ENCODE measurements at regions not wholly inside any gene's neighbourhood (a gene's known extent, or its start where the extent isn't known, plus 50 kb on each side); places are given as distances from the start of the nearest gene placed in this dataset.
"Not testable (repeated sequence)": the region's sequence is repeated elsewhere in the genome, so short reads cannot be mapped to it uniquely, and the experiment has no call there.

DNA sequence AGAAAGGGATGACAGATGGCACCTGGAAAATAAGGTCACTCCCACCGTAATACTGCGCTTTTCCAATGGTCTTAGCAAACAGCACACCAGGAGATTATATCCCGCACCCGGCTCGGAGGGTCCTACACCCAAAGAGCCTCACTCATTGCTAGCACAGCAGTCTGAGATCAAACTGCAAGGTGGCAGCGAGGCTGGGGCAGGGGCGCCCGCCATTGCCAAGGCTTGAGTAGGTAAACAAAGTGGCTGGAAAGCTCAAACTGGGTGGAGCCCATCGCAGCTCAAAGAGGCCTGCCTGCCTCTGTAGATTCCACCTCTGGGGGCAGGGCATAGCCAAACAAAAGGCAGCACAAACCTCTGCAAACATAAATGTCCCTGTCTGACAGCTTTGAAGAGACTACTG, 953.8 kb upstream of the EPHA6 start:
- not testable (repeated sequence) for DNase-seq (ENCODE audit: low read depth in 3 of 3, low spot score in 1 of 3)

DNA sequence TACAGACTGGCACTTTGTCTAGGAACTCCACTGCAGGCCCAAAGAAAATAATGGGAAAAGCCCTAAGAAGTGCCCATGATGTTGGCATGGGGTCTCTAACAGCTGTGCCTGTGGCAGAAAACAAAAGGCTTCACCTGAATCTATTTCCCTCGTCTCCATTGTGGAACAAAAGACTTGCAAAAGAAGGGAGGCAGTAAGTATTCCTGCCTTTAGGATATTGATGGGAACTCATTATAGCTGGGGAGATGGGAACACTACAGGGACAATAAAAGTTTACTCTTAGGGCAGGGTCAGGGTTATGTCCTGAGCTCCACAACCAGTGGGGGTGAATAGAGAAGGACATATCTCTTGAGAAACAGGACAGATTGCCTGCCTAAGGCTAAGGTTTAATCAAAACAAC, 930.6 kb upstream of the EPHA6 start:
- no peak for DNase-seq (ENCODE audit: low read depth in 3 of 3, low spot score in 1 of 3)

DNA sequence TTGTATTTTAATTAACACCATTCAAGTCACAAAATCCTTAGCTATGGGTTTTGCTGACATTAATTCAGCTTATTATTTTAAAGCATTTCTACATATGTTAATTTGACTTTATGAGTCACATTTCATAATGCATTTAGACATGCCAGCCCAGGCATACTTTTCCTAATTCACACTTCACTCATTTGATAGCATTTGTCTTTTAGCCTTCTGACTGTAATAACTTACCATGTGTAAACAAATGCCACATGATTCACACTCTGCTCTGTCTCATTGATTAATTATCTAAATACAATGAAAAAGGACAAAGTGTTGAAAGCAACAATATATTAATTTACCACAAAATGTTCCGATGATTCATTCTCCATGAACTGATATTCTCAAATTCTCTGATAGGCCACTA, 927.8 kb upstream of the EPHA6 start:
- no peak for DNase-seq (ENCODE audit: low read depth in 3 of 3, low spot score in 1 of 3)

DNA sequence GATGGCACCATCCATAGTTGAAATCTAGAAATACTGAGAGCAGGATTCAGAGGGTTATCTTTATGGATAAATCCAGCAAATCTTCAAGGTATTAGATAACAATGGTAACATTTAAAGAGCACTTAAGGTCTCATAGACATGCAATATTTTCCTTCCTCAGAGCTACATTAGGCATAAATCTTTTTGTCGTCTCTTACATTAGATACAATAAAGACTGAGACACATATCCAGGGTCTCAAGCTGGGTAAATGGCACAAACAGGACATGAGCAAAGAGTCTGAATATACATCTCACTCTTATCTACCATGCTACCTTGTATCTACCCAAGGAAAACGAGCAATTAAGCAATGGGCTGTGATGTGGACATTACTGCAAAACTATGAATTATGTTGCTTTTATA, 927.3 kb upstream of the EPHA6 start:
- DNase-seq (ENCODE audit: low read depth in 3 of 3, low spot score in 1 of 3) = no peak

DNA sequence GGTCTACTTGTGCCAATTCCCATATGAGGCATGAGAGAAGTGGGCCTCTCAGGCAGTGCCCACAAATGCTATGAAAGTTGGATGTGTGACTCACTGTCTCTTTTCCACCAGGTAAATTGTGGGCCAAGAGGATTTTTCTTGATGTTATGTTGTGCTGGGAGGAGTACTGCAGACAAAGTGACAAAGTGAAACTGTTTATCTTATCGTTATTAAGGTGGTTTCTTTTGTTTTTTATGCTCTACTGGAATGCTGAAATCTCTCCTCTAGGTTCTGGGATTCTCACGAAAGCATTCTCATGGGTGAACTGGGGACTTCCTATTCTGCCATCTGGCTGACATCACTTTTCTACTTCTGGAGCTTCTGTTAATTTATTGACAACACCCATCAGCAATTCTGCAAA, 919.6 kb upstream of the EPHA6 start:
- DNase-seq (ENCODE audit: low read depth in 3 of 3, low spot score in 1 of 3) = no peak

DNA sequence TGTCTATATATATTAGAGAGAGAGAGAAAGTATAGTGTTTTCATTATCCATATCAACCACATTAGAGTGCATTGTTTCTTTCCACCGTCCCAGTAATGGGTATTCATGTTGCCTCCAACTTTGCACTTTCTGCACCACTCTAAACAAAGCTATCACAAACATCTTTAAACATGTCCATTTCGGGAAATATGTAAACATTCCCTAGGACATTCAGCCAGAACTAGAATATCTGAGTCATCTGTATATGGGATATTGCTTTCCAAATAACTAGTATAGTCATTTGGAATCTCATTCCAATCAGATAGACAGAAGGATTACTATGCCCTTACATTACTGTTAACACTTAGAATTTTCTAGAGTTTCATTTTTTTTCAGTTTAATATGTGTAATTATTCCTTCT, 914.9 kb upstream of the EPHA6 start:
- DNase-seq (ENCODE audit: low read depth in 3 of 3, low spot score in 1 of 3) = no peak

DNA sequence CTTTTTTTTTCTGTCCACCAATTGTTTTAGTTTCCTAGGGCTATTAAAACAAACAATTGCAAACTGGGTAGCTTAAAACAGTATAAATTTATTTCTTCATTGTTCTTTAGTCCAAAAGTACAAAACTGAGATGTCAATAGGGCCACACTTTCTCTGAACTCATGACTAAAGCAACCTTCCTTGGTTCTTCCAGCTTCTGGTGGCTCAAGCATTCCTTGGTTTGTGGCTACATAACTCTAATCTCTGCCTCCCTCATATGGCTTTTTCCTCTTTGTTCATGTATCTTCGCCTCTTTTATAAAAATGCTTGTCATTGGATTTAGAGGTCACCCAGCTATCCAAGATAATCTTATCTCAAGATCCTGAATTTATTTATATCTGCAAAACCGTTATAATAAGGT, 914.5 kb upstream of the EPHA6 start:
- DNase-seq (ENCODE audit: low read depth in 3 of 3, low spot score in 1 of 3) = no peak

DNA sequence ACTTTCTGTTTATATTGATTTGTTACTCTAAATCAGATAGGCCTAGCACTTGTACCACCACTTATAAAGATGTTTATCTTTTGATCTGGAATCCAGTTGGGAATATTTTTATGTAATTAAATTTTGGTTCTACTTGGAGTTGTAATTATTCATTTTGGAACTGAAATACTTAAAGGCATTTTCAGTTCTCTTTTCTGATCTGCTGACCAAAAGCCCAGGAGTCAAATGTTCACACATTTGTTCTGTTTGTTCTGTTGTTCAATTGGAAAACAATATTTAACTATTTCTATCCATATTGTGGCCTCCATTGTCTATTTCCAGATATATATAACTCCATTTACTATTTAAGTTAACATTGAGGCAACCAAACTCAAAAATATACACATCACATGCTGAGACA, 912.4 kb upstream of the EPHA6 start:
- DNase-seq (ENCODE audit: low read depth in 3 of 3, low spot score in 1 of 3) = no peak

DNA sequence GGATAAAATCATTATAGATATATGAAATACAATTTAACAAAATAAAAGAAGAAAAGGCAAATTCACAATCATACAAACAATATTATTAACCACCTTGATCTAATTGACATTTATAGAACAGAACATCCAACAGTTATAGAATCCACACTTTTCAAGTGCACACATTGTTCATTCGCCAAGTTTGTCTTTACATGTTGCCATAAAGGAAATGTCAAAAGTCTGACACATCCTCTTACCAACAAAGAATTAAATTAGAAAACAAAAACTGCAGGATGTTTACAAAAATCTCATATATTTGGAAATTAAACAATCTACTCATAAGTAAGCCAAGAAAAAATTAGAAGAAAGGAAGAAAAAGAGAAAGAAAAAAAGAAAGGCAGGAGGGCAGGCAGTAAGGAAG, 909.2 kb upstream of the EPHA6 start:
- DNase-seq (ENCODE audit: low read depth in 3 of 3, low spot score in 1 of 3) = no peak

DNA sequence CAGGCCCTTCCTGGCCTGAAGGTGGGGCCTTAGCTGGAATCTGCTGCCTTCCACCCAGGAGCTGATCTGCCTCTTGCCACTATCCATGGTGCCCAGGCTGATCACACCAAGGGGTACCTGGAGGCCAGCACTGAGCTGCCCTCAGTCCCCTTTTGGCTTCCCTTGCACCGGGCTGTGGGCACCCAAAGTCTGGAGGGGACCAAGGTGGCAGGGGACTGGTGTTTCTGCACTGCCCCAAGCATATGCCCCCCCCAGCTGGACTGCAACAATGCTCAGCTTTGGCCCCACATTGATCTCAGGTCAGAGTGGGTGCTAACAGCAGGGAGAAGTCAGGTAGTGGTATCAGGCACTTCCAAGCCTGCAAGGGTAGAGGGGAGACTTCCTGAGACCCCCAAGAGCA, 902.6 kb upstream of the EPHA6 start:
- no peak for DNase-seq (ENCODE audit: low read depth in 3 of 3, low spot score in 1 of 3)

DNA sequence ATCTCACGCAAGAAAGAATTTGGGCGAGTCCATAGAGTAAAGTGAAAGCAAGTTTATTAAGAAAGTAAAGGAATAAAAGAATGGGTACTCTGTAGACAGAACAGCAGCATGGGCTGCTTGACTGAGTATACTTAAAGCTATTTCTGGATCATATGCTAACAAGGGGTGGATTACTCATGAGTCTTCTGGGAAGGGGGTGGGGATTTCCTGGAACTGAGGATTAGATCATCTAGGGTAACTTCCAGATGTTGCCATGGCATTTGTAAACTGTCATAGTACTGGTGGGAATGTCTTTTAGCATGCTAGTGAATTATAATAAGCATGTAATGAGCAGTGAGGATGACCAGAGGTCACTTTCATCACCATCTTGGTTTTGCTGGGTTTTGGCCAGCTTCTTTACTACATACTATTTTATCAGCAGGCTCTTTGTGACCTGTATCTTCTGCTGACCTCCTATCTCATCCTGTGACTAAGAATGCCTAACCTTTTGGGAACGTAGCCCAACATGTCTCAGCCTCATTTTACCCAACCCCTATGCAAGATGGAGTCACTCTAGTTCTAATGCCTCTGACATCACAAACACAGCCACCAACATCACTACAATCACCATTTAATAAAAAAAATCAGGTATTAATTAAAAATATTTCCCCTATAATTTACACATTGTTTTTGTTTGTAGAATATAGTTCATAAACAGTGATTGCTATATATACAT, 890.7 kb upstream of the EPHA6 start:
- no peak for DNase-seq (ENCODE audit: low read depth in 3 of 3, low spot score in 1 of 3)

DNA sequence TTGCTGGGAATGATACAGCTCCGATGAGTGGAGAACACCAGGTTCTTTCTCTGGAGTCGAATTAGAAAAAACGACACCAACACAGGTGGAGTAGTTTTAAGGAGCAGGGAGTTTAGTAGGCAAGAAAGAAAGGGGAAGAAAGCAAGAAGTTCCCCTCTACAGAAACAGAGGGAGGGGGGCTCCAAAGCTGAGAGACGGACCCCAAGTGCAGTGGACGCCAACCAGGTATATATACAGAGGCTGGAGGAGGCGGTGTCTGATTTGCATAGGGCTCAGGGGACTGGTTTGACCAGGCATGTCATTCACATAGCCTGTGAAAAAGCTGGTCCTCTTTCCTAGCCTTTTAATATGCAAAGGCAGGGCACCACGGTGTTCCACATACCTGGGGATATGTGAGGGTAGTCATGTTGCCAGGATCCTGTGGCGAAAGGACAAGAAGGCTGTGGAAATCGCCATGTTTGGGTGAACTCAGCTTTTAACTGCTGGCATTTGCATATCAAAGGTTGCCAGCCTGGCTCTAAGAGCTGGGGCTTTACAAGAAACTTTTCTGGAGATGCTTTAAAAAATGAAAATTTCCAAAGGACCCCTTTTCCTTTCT, 887.4 kb upstream of the EPHA6 start:
- no peak for DNase-seq (ENCODE audit: low read depth in 3 of 3, low spot score in 1 of 3)

DNA sequence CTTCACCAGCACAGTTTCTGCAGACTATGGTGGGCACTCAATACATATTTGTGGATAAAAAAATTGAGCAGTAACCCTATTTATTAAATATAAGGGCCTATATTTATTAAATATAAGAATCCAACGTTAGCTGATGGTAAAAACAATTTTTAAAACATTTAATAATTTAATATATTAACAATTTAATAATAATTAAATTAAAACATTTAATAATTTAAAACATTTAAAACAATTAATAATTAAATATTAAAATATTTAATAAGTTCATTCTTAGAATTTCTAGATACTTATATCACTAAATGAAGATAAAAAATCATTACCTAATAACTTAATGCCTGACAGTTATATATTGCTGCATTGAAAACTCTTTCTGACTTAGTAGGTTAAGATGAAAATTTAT, 880.2 kb upstream of the EPHA6 start:
- DNase-seq (ENCODE audit: low read depth in 3 of 3, low spot score in 1 of 3) = no peak

DNA sequence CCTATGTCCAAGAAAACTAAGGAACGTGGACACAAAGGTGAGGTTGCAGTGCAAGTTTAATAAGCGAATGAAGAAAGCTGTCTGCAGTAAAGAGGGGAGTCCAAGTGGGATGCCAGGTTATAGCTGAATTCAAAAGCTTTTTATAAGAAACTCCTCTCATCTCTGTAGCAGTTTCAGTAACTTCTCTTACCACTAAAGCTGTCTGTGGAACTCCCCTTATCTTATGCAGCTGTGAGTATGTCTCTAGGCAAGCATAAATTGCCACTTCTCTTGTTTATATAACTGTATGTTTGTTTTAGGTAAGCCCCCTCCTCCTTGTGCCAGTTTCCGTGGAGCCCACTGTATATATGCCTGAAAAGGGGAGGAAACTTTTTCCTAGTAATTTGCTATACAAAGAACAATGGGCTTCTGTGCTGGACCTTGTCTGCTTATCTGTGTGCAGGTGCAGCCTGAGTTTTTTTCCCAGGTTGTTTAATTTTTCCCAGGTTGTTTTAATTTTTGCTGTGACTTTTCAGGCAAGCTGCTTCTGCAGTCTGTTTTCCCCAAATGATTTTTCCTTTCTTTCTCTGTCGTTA, 875.1 kb upstream of the EPHA6 start:
- no peak for DNase-seq (ENCODE audit: low read depth in 3 of 3, low spot score in 1 of 3)

DNA sequence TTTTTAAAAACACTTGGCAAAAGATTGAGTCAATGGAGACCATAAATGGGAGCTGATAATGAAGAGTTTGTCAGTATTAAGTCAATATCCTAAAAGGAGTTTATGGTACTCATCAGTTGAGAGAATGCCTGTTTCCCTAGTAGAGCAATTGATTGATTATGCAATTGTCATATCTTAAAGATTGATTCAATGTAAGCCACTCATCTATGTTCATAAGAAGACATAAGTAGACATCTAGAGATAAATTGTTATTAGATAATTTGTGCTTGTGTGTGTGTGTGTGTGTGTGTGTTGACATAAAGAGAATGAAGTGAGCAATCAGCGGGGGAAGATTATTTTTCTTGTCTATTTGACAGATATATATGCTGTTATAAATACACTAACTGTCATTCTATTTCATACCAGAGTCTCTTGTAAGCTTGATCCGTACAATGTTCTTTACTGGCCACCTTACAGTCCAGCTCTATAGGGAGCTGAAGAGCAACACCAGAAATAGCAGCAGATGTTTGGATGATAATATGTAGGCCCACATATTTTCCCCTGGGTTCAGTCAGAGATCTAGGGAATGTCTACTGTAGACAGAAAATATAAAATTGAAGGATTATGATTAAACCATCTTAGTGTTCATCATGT, 848.6 kb upstream of the EPHA6 start:
- DNase-seq (ENCODE audit: low read depth in 3 of 3, low spot score in 1 of 3) = no peak

DNA sequence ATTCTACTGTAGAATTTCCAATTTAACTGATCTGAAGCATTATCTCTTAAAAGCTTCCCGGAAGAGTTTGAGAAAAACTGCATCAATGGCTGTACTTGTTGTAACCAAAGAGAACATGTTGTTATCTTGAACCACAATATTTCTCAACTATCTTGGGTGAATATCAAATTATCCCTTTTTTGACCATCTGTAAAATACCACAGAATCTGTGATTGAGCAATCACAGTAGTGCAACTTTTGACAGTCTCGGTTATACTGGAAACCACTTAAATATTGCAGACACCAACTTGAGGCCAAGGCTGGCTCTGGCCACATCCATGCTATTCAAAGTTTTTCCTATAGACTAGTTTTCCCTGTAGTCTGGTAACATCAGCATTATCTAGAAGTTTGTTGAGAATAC, 842.8 kb upstream of the EPHA6 start:
- no peak for DNase-seq (ENCODE audit: low read depth in 3 of 3, low spot score in 1 of 3)

DNA sequence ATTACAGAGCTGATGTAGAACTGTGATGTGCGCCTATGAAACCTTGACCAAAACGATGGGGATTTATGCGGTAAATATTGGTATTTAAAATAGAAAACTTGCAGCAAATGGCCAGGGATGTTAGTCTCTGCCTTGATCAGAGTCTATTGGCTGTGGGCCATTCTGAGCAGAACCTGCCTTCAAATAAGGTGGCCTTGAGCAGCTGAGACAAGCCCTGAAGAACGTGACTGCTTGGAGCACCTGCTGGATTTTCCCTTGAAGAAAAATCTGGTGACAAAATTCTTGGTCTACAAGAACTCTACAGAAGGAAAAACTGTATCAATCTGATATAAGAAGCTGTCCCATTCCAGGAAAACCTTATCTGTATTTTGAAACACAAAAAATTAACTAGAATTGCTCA, 820.1 kb upstream of the EPHA6 start:
- DNase-seq (ENCODE audit: low read depth in 3 of 3, low spot score in 1 of 3) = no peak

DNA sequence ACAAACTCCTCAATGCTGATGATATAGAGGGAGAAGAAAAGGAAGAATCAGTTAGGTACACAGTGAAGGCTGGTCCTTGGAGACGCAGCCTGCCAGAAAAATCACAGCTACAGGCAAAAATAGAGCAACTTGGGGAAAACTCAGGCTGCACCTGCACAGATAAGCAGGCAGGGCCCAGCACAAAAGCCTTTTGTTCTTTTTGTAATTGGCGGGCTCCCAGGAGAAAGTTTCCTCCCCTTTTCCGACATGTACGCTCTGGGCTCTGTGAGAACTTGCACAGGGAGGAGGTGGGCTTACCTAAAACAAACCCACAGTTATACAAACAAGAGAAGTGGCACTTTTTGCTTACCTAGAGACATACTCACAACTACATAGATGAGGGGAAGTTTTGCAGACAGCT, 813.4 kb upstream of the EPHA6 start:
- no peak for DNase-seq (ENCODE audit: low read depth in 3 of 3, low spot score in 1 of 3)

DNA sequence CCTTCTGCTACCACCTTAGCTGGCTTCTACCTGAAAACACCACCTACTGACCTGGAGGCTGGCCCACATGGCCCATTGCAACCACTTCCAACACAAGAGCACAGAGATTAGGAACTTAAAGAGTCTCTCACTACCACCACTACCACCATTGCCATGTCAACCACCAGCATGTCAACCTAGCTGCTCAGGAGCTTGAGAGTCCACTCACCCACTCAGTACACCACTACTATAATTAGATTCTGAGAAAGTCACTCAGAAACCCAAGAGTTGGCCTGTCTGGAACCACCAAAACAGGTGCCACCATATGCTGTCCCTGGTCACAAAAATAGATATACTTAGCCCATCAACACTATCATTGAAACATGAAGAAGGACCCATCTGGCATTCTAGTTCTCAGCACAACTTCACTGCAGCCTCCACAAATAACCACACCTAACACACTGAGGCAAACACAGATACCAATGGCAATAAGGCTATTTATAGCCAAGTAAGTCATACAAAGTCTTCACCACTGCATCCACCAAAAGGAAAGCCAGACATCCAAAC, 806.7 kb upstream of the EPHA6 start:
- no peak for DNase-seq (ENCODE audit: low read depth in 3 of 3, low spot score in 1 of 3)

DNA sequence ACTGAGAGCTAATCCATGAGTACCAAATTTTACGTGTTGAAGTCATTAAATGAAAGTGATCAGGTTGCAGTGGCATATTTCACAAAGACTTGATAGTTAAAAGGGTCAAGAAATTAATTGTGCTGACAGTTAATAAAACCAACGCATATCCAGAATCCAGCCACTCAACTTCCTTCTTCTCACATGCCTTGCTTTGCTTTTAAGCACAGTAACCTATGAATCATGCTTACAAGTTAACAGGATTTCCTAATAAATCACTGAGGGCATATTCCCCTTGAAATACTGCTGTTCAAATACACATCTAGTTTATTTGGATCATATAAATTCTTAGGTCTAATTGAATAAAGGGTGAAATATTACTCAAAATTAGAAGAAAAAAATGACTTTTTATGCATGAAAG, 801.5 kb upstream of the EPHA6 start:
- DNase-seq (ENCODE audit: low read depth in 3 of 3, low spot score in 1 of 3) = no peak

DNA sequence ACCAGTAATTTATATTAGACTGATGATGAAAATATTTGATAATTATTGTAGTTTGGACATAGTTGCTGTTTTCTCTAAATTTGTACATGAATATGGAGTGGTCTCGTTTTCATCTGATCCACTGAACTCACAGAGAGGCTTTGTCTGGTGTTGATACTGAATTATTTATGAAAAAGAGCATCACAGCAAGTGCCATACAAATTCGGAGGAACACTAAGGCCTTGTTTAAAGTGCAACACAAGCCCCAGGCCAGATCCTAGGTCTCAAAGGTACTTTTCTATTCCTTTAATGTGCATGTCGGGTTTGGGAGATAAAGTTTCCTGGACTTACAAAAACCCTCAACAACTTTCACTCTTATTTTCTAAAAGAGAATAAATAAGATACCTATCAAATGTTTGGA, 796.8 kb upstream of the EPHA6 start:
- no peak for DNase-seq (ENCODE audit: low read depth in 3 of 3, low spot score in 1 of 3)

DNA sequence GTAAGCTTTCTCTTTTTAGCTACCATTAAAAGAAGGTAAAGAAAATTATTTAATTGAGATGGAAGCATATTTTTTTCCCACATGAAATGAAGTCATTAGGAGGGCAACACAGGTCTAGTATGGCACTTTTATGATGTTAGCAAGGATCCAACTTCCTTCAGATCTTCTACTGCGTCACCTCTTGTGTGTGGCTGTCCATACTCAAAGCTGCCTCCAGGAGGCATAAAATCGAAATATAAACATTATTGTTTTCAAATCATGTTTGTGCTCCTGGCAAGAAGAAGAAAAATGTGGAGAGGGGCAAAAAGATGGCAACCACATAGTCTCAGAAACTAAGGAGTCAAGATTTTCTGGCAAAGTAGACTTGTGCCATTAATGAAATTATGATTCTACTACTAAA, 791.7 kb upstream of the EPHA6 start:
- no peak for DNase-seq (ENCODE audit: low read depth in 3 of 3, low spot score in 1 of 3)
